ENCODE measurements at regions not wholly inside any gene's neighbourhood (a gene's known extent, or its start where the extent isn't known, plus 50 kb on each side); places are given as distances from the start of the nearest gene placed in this dataset.
"Not testable (repeated sequence)": the region's sequence is repeated elsewhere in the genome, so short reads cannot be mapped to it uniquely, and the experiment has no call there.

GRCh38 chr14:46404865-46405811 lies 246.4 kb downstream of the RPL10L start:
- H3K4me3 ChIP-seq (ENCODE audit: low read depth, low read length) = no peak overlapping the region
- in situ Hi-C loops (cut with HindIII; ENCODE audit: low sequenced_read_pairs) = no loop called here
- no peak for TF ChIP-seq CTCF (IDR thresholded peaks at IDR 0.05; ENCODE audit: low read depth, low read length, missing control alignments)
- DNase-seq (ENCODE audit: low read depth) = no peak

GRCh38 chr14:46402001-46402690 lies 249.4 kb downstream of the RPL10L start:
- DNase-seq (ENCODE audit: low read depth); in situ Hi-C loops (cut with HindIII; ENCODE audit: low sequenced_read_pairs); H3K4me3 ChIP-seq (ENCODE audit: low read depth, low read length): not testable (repeated sequence)

GRCh38 chr14:46401066-46401465 lies 250.5 kb downstream of the RPL10L start:
- no peak overlapping the region for H3K4me3 ChIP-seq (ENCODE audit: low read depth, low read length)
- in situ Hi-C loops (cut with HindIII; ENCODE audit: low sequenced_read_pairs) = no loop called here
- no peak for TF ChIP-seq CTCF (IDR thresholded peaks at IDR 0.05; ENCODE audit: low read depth, low read length, missing control alignments)
- DNase-seq (ENCODE audit: low read depth) = no peak

GRCh38 chr14:46399049-46399448 lies 252.5 kb downstream of the RPL10L start:
- no peak overlapping the region for H3K4me3 ChIP-seq (ENCODE audit: low read depth, low read length)
- no peak for DNase-seq (ENCODE audit: low read depth)
- in situ Hi-C loops (cut with HindIII; ENCODE audit: low sequenced_read_pairs) = no loop called here
- TF ChIP-seq CTCF (IDR thresholded peaks at IDR 0.05; ENCODE audit: low read depth, low read length, missing control alignments) = no peak

GRCh38 chr14:46384611-46385010 lies 267.0 kb downstream of the RPL10L start:
- TF ChIP-seq CTCF (IDR thresholded peaks at IDR 0.05; ENCODE audit: low read depth, low read length, missing control alignments) = no peak
- no peak overlapping the region for H3K4me3 ChIP-seq (ENCODE audit: low read depth, low read length)
- in situ Hi-C loops (cut with HindIII; ENCODE audit: low sequenced_read_pairs) = no loop called here
- DNase-seq (ENCODE audit: low read depth) = no peak

- DNase-seq (ENCODE audit: low read depth) = no peak
These were observed 269.9 kb downstream of the RPL10L start for GRCh38 chr14:46381674-46382073.

More at GRCh38 chr14:46381674-46382073, 269.9 kb downstream of the RPL10L start:
- in situ Hi-C loops (cut with HindIII; ENCODE audit: low sequenced_read_pairs) = no loop called here
- no peak overlapping the region for H3K4me3 ChIP-seq (ENCODE audit: low read depth, low read length)
- no peak for TF ChIP-seq CTCF (IDR thresholded peaks at IDR 0.05; ENCODE audit: low read depth, low read length, missing control alignments)

Measured in astrocyte of the cerebellum (primary cell).